ENCODE measurements at regions not wholly inside any gene's neighbourhood (a gene's known extent, or its start where the extent isn't known, plus 50 kb on each side); places are given as distances from the start of the nearest gene placed in this dataset.
"Not testable (repeated sequence)": the region's sequence is repeated elsewhere in the genome, so short reads cannot be mapped to it uniquely, and the experiment has no call there.

GRCh38 chr16:86953631-86954391 is 363.4 kb downstream of the C16orf95 start:
- H3K9me3 Mint-ChIP-seq: no peaks in the 10 kb centered on the region
- no peak overlapping the region for H3K27ac Mint-ChIP-seq
- DNase-seq (ENCODE audit: low spot score): no peak
- H3K36me3 Mint-ChIP-seq (ENCODE audit: low read depth): no peaks in the 10 kb centered on the region
- H3K27me3 Mint-ChIP-seq (ENCODE audit: low read depth): no peaks in the 10 kb centered on the region
- H3K4me3 Mint-ChIP-seq: no peak overlapping the region
- H3K4me1 Mint-ChIP-seq (ENCODE audit: low read depth): peaks cover 5% of the 10 kb centered on the region

DNA sequence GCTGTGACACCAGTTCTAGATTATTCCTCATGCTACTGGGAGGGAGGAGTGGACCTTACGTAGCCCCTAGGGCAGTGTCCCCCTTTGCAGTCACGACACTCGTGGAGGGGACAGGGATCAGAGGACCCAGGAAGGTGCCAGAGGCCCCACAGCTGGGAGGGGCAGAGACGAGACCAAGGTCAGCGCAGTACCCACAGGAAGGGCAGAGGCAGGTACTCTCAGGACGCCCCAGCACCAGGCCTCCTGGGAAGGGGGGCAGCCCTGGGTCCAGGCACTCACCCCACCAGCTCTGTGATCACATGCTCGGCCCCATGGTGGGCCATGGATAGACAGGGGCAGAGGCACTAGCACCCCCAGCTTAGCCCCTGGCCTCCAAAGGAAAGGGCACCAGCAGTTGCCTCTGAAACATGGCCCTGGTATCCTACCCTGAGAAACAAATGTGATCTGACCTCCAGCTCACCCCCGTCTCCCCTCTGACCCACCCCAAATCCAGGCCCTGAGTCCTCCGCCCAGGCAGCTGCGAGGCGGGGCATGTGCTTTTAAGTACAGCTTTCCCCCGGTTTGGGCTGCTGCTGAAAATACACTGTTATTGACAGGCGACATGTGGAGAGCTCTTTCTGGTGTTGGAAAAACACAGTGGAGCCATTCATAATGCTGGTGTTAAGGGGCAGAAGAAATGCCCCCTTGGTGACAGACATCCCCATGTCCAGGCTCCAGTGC is 361.9 kb downstream of the C16orf95 start:
- Mint-ChIP-seq H3K4me1 (ENCODE audit: low read depth) (peaks cover 5% of the 10 kb centered on the region), H3K27ac (no peak overlapping the region)

GRCh38 chr16:86956437-86956836 is 360.8 kb downstream of the C16orf95 start:
- Mint-ChIP-seq H3K4me1 (ENCODE audit: low read depth) (peaks cover 5% of the 10 kb centered on the region), H3K4me3 (peak overlapping the region; percentile 10), H3K9me3 (no peaks in the 10 kb centered on the region), H3K36me3 (ENCODE audit: low read depth) (no peaks in the 10 kb centered on the region), H3K27me3 (ENCODE audit: low read depth) (peaks cover 4% of the 10 kb centered on the region), H3K27ac (no peak overlapping the region)
- no peak for DNase-seq (ENCODE audit: low spot score)

More for the DNA sequence above, 361.9 kb downstream of the C16orf95 start:
- no peak for DNase-seq (ENCODE audit: low spot score)
- H3K4me3 Mint-ChIP-seq: no peak overlapping the region
- peaks cover 4% of the 10 kb centered on the region for H3K27me3 Mint-ChIP-seq (ENCODE audit: low read depth)
- no peaks in the 10 kb centered on the region for H3K9me3 Mint-ChIP-seq
- no peaks in the 10 kb centered on the region for H3K36me3 Mint-ChIP-seq (ENCODE audit: low read depth)

DNA sequence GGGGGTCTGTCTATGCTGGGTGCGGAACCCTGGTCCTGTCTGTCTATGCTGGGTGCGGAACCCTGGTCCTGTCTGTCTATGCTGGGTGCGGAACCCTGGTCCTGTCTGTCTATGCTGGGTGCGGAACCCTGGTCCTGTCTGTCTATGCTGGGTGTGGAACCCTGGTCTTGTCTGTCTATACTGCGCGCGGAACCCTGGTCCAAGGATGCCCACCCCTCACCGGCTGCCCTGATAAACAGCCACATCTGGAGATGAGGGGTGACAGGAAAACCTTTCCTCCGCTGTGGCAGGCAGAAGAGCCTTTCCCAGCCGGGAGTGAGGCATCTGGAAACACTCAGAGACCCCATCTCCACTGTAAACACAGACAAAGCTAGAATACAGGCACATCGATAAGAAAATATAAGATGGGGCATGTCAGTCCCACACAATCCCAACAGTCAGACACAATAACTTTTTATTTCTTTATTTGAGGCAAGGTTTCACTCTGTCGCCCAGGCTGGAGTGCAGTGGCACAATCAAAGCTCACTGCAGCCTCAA is 359.5 kb downstream of the C16orf95 start:
- H3K27ac Mint-ChIP-seq; H3K36me3 Mint-ChIP-seq (ENCODE audit: low read depth); H3K9me3 Mint-ChIP-seq; H3K4me3 Mint-ChIP-seq; H3K27me3 Mint-ChIP-seq (ENCODE audit: low read depth); DNase-seq (ENCODE audit: low spot score); H3K4me1 Mint-ChIP-seq (ENCODE audit: low read depth): not testable (repeated sequence)

- H3K9me3 Mint-ChIP-seq: no peaks in the 10 kb centered on the region
- no peak overlapping the region for H3K4me3 Mint-ChIP-seq
- H3K36me3 Mint-ChIP-seq (ENCODE audit: low read depth): no peaks in the 10 kb centered on the region
- no peak for DNase-seq (ENCODE audit: low spot score)
- H3K27ac Mint-ChIP-seq: no peak overlapping the region
- H3K4me1 Mint-ChIP-seq (ENCODE audit: low read depth): peaks cover 5% of the 10 kb centered on the region
- peaks cover 4% of the 10 kb centered on the region for H3K27me3 Mint-ChIP-seq (ENCODE audit: low read depth)
These were observed 358.8 kb downstream of the C16orf95 start for GRCh38 chr16:86958423-86958822.

DNA sequence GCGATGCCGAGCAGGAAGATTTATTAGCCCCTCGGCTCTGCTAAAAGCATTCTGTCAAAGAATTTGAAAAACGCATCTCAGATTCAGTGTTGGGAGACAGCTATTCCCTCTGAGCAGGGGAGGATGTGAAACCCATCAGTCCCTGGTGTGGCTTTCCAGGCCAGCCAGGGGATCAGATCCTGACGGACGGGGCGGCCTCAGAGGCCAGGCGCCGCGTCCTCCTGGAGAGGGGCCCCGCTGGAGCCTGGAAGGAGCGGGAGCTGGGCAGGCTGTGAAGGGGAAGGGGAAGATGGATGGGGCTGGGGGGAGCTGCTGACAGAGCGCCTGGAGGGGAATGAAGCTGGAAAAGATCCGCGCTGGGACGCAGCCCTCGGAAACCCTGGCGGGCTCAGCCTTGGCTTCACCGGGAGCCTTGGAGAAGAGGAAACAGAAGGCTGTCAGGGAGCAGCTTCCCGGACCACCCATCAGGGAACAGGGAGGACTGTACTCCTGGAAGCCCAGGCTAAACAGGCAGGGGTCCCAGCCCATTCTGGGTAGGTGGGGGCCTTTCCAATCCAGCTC is 358.0 kb downstream of the C16orf95 start:
- H3K9me3 Mint-ChIP-seq: no peaks in the 10 kb centered on the region
- no peak overlapping the region for H3K4me3 Mint-ChIP-seq
- H3K27me3 Mint-ChIP-seq (ENCODE audit: low read depth): peaks cover 4% of the 10 kb centered on the region
- H3K27ac Mint-ChIP-seq: no peak overlapping the region
- H3K4me1 Mint-ChIP-seq (ENCODE audit: low read depth): peaks cover 5% of the 10 kb centered on the region
- no peak for DNase-seq (ENCODE audit: low spot score)
- H3K36me3 Mint-ChIP-seq (ENCODE audit: low read depth): no peaks in the 10 kb centered on the region

DNA sequence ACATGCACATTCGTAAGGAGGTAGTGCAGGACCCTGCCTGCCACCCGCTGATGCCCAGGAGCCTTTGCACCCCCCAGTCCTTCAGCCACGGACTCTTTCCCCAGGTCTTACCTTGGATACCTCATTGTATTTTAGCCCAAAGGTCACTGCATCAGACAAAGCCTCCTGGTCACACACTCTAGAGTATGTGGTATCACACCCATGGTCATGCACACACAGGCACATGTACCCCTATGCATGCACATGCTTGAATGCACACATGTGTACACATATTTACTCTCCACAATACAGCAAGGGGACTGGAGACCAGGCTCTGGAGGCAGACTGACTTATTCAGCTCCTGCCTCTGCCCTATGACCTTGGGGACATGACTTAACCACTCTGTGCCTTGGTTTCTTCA is 357.5 kb downstream of the C16orf95 start:
- peaks cover 4% of the 10 kb centered on the region for H3K27me3 Mint-ChIP-seq (ENCODE audit: low read depth)
- H3K9me3 Mint-ChIP-seq: no peaks in the 10 kb centered on the region
- no peak overlapping the region for H3K27ac Mint-ChIP-seq
- H3K4me3 Mint-ChIP-seq: no peak overlapping the region
- H3K4me1 Mint-ChIP-seq (ENCODE audit: low read depth): peaks cover 5% of the 10 kb centered on the region
- no peaks in the 10 kb centered on the region for H3K36me3 Mint-ChIP-seq (ENCODE audit: low read depth)
- no peak for DNase-seq (ENCODE audit: low spot score)

GRCh38 chr16:86960266-86960665 is 356.9 kb downstream of the C16orf95 start:
- Mint-ChIP-seq H3K27ac (no peak overlapping the region), H3K4me3 (no peak overlapping the region), H3K27me3 (ENCODE audit: low read depth) (peaks cover 4% of the 10 kb centered on the region), H3K9me3 (no peaks in the 10 kb centered on the region), H3K36me3 (ENCODE audit: low read depth) (no peaks in the 10 kb centered on the region), H3K4me1 (ENCODE audit: low read depth) (peaks cover 5% of the 10 kb centered on the region)
- DNase-seq (ENCODE audit: low spot score): no peak

- Mint-ChIP-seq H3K4me3 (no peak overlapping the region), H3K27ac (no peak overlapping the region), H3K9me3 (no peaks in the 10 kb centered on the region), H3K36me3 (ENCODE audit: low read depth) (no peaks in the 10 kb centered on the region), H3K4me1 (ENCODE audit: low read depth) (peaks cover 5% of the 10 kb centered on the region), H3K27me3 (ENCODE audit: low read depth) (peaks cover 4% of the 10 kb centered on the region)
- no peak for DNase-seq (ENCODE audit: low spot score)
These were observed 356.0 kb downstream of the C16orf95 start for GRCh38 chr16:86961171-86961601.

DNA sequence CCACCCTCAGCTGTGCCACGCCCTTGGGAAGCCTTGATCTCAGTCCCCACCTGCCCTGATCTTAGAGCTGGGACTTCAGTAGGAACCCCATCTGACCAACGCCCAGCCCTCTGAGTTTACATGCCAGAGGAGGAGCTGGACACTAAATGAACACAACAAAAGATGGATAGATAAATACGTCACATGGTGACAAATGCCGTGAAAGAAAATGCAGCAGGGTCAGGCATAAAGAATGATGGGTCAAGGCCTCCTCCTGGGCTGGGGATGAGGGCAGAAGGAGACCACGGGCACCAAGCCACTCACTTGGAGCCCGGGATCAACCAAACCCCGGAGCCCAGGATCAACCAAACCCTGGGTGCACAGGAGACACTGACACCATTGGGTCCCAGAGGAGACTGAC is 354.9 kb downstream of the C16orf95 start:
- Mint-ChIP-seq H3K27ac (no peak overlapping the region), H3K36me3 (ENCODE audit: low read depth) (no peaks in the 10 kb centered on the region), H3K4me3 (no peak overlapping the region), H3K27me3 (ENCODE audit: low read depth) (peaks cover 4% of the 10 kb centered on the region), H3K9me3 (no peaks in the 10 kb centered on the region), H3K4me1 (ENCODE audit: low read depth) (no peaks in the 10 kb centered on the region)
- no peak for DNase-seq (ENCODE audit: low spot score)

DNA sequence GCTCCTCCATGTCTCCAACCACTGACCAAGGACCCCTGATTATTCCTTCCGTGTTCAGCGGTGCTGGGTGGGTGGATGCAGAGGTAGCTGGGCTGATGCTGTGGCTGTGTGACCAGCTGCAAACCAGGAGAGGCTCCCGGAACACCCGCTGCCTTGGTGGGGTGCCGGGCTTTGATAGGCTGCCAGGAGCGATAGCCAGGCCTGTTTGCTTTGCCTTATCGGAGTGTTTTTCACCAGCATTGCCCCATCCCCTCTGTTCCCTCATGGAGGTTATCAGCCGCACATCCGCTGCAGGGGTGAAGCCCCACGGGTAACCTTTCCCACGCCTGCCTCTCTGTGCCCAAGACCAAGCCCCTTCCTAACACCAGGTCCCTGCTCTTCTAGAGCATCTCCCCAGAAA is 354.3 kb downstream of the C16orf95 start:
- peaks cover 4% of the 10 kb centered on the region for H3K27me3 Mint-ChIP-seq (ENCODE audit: low read depth)
- H3K36me3 Mint-ChIP-seq (ENCODE audit: low read depth): no peaks in the 10 kb centered on the region
- H3K4me3 Mint-ChIP-seq: no peak overlapping the region
- no peak for DNase-seq (ENCODE audit: low spot score)
- H3K9me3 Mint-ChIP-seq: no peaks in the 10 kb centered on the region
- H3K27ac Mint-ChIP-seq: no peak overlapping the region
- H3K4me1 Mint-ChIP-seq (ENCODE audit: low read depth): no peaks in the 10 kb centered on the region

- H3K27ac Mint-ChIP-seq: no peak overlapping the region
These were observed 353.3 kb downstream of the C16orf95 start for GRCh38 chr16:86963600-86964575.

GRCh38 chr16:86964796-86965241 is 352.4 kb downstream of the C16orf95 start:
- no peak overlapping the region for H3K4me3 Mint-ChIP-seq
- H3K9me3 Mint-ChIP-seq: no peaks in the 10 kb centered on the region
- H3K4me1 Mint-ChIP-seq (ENCODE audit: low read depth): no peaks in the 10 kb centered on the region
- H3K27me3 Mint-ChIP-seq (ENCODE audit: low read depth): peaks cover 4% of the 10 kb centered on the region
- H3K36me3 Mint-ChIP-seq (ENCODE audit: low read depth): no peaks in the 10 kb centered on the region
- no peak for DNase-seq (ENCODE audit: low spot score)
- no peak overlapping the region for H3K27ac Mint-ChIP-seq

More at GRCh38 chr16:86963600-86964575, 353.3 kb downstream of the C16orf95 start:
- Mint-ChIP-seq H3K27me3 (ENCODE audit: low read depth) (peaks cover 4% of the 10 kb centered on the region), H3K4me3 (no peak overlapping the region), H3K36me3 (ENCODE audit: low read depth) (no peaks in the 10 kb centered on the region), H3K4me1 (ENCODE audit: low read depth) (no peaks in the 10 kb centered on the region), H3K9me3 (no peaks in the 10 kb centered on the region)
- DNase-seq (ENCODE audit: low spot score): no peak

Measured in T-helper 2 cell treated with Interferon-gamma antibody and Interleukin-4, amounts not matched to agents 5 μg/mL and 100 μg/mL, for 36 hours (primary cell).